HL-60 (cell line): ENCODE measurements at regions not wholly inside any gene's neighbourhood (a gene's known extent, or its start where the extent isn't known, plus 50 kb on each side); places are given as distances from the start of the nearest gene placed in this dataset.

Experiments used
- DNase-seq, 2 experiments: peaks; one replicate each; pipeline ENCODE4 v3.0.0-alpha.2; 2010 to 2020; ENCODE audit warnings: low read depth in 1 of 2, low spot score in 1 of 2
- H3K27ac ChIP-seq: fragments of 250-450 bp; sonication (Bioruptor Pico); replicated peaks from 2 replicates; pipeline ENCODE4 v1.5.1; 2020; ENCODE audit warnings: mild to moderate bottlenecking, moderate library complexity
- H3K27me3 ChIP-seq: fragments of 250-450 bp; sonication (Bioruptor Pico); 2 replicates; pipeline ENCODE4 v1.5.1; 2021; ENCODE audit warnings: mild to moderate bottlenecking, moderate library complexity; ENCODE audit not compliant: insufficient read depth, poor library complexity, severe bottlenecking
- H3K4me3 ChIP-seq: replicated peaks from 2 replicates; pipeline ENCODE4 v1.5.1; 2011; ENCODE audit warnings: mild to moderate bottlenecking, control low read depth, low read length; ENCODE audit not compliant: insufficient read depth
- GABPA ChIP-seq: IDR thresholded peaks from 2 replicates; pipeline ENCODE4 v1.6.1; 2012; ENCODE audit warnings: low read depth
- POLR2AphosphoS5 ChIP-seq: IDR thresholded peaks from 2 replicates; pipeline ENCODE4 v1.6.1; 2012; ENCODE audit warnings: low read depth
- SPI1 ChIP-seq: IDR thresholded peaks from 2 replicates; pipeline ENCODE4 v1.6.1; 2012; ENCODE audit warnings: low read depth, mild to moderate bottlenecking, borderline replicate concordance
- TF ChIP-seq, protein P1 (sequence below): IDR thresholded peaks from one replicate; pipeline ENCODE4 v1.5.1; 2011; ENCODE audit warnings: low read length, control low read depth, inconsistent platforms; ENCODE audit not compliant: insufficient read depth
- TF ChIP-seq, protein P2 (sequence below): IDR thresholded peaks from 2 replicates; pipeline ENCODE4 v1.6.1; 2012; ENCODE audit warnings: low read depth; ENCODE audit not compliant: insufficient replicate concordance

DNA sequence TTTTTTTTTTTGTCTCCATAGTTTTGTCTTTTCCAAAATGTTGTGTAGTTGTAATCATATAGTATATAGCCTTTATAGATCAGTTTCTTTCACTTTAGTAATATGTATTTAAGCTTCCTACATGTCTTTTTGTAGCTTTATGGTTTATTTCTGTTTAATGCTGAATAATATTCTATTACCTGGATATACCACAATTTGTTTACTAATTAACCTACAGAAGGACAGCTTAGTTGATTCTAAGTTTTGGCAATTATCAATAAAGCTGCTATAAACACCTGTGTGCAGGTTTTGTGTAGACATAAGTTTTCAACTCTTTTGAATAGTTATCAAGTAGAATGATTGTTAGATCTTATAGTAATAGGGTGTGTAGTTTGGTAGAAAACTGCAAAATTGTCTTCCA, 130.3 kb upstream of the CARD18 start:
- no peak overlapping the region for H3K27ac ChIP-seq
- H3K4me3 ChIP-seq = no peak overlapping the region
- H3K27me3 ChIP-seq = no peaks in the 10 kb centered on the region
- TF ChIP-seq GABPA (no peak), POLR2AphosphoS5 (no peak), SPI1 (no peak)
- TF ChIP-seq, protein P1, sequence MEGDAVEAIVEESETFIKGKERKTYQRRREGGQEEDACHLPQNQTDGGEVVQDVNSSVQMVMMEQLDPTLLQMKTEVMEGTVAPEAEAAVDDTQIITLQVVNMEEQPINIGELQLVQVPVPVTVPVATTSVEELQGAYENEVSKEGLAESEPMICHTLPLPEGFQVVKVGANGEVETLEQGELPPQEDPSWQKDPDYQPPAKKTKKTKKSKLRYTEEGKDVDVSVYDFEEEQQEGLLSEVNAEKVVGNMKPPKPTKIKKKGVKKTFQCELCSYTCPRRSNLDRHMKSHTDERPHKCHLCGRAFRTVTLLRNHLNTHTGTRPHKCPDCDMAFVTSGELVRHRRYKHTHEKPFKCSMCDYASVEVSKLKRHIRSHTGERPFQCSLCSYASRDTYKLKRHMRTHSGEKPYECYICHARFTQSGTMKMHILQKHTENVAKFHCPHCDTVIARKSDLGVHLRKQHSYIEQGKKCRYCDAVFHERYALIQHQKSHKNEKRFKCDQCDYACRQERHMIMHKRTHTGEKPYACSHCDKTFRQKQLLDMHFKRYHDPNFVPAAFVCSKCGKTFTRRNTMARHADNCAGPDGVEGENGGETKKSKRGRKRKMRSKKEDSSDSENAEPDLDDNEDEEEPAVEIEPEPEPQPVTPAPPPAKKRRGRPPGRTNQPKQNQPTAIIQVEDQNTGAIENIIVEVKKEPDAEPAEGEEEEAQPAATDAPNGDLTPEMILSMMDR = no peak
- TF ChIP-seq, protein P2, sequence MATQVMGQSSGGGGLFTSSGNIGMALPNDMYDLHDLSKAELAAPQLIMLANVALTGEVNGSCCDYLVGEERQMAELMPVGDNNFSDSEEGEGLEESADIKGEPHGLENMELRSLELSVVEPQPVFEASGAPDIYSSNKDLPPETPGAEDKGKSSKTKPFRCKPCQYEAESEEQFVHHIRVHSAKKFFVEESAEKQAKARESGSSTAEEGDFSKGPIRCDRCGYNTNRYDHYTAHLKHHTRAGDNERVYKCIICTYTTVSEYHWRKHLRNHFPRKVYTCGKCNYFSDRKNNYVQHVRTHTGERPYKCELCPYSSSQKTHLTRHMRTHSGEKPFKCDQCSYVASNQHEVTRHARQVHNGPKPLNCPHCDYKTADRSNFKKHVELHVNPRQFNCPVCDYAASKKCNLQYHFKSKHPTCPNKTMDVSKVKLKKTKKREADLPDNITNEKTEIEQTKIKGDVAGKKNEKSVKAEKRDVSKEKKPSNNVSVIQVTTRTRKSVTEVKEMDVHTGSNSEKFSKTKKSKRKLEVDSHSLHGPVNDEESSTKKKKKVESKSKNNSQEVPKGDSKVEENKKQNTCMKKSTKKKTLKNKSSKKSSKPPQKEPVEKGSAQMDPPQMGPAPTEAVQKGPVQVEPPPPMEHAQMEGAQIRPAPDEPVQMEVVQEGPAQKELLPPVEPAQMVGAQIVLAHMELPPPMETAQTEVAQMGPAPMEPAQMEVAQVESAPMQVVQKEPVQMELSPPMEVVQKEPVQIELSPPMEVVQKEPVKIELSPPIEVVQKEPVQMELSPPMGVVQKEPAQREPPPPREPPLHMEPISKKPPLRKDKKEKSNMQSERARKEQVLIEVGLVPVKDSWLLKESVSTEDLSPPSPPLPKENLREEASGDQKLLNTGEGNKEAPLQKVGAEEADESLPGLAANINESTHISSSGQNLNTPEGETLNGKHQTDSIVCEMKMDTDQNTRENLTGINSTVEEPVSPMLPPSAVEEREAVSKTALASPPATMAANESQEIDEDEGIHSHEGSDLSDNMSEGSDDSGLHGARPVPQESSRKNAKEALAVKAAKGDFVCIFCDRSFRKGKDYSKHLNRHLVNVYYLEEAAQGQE = no peak
- DNase-seq = no peak

DNA sequence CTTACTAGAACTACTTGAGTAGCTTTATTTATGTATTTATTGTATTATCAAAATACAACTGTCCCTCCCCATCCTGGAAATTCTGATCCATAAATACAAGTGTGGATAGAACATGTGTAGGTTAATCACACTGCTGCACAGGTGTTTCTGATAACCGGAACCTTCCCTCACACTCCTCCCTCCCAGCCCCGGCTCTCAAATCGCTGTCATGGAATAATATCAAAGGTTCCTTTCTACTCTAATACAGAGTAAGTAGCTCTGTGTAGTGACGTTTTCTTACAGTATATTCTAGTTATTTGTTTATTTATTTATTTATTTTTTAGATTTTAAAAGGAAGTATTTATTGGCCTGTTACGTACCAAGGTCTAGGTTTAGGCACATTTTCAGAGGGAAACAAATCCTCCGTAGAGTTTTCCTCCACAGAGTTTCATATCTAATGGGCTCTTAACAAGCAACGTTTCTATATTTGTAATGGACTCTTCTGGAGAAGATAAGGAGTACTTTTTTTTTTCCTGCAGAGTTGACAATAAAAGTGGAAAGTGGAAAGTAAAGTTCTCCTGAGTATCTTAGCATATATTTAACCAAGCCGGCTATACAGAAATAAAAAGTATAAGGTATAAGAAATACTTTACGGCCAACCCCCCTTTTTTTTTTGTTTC, 129.0 kb upstream of the CARD18 start:
- H3K27ac ChIP-seq = no peak overlapping the region
- DNase-seq = no peak
- no peak for TF ChIP-seq SPI1
- no peak overlapping the region for H3K4me3 ChIP-seq
- H3K27me3 ChIP-seq = no peaks in the 10 kb centered on the region

DNA sequence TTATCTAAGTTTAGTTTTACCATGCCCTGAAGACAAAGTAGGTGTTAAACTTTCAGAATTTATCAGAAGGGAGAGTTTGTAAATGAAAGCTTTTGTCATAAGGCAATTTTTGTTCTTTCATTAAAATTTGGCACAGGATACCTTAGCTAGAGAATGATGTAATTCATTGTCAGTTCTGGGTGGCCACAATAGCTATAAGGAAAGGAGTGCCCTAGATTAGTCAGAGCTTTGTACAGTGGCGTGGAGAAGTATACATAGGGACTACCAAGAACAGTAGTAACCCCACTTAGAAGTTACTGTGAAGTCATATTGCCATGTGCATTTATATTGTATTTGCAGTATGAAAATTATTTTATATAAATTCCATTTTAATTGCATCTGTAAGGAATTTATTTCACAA, 126.3 kb upstream of the CARD18 start:
- no peaks in the 10 kb centered on the region for H3K27me3 ChIP-seq
- no peak overlapping the region for H3K27ac ChIP-seq
- DNase-seq = no peak
- no peak for TF ChIP-seq SPI1
- TF ChIP-seq, protein P2 = no peak
- TF ChIP-seq POLR2AphosphoS5 = no peak
- no peak overlapping the region for H3K4me3 ChIP-seq

DNA sequence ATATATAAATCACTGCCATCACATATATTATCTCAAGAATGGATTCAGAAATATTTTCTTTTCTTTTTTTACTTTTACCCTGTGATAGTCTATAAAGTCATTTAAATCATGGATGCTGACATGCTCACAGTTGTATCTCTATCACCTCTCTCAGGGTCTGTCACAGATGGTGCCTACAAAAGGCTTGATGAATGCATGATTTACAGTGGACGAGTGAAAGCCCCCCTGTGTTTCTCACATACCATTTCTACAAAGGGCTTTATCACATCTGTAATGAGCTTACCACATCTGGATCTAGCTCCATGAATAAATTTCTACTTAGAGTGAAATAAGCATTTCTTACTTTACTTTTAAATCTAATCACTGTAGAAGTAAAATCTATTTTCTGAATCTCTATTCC, 121.4 kb upstream of the CARD18 start:
- TF ChIP-seq, protein P1 = no peak
- TF ChIP-seq GABPA (no peak), POLR2AphosphoS5 (no peak), SPI1 (no peak)
- TF ChIP-seq, protein P2 = no peak
- no peak overlapping the region for H3K27ac ChIP-seq
- no peak for DNase-seq
- H3K4me3 ChIP-seq = no peak overlapping the region
- no peaks in the 10 kb centered on the region for H3K27me3 ChIP-seq
